HG03108 (cell line): ENCODE measurements at regions not wholly inside any gene's neighbourhood (a gene's known extent, or its start where the extent isn't known, plus 50 kb on each side); places are given as distances from the start of the nearest gene placed in this dataset.

Experiments
- ATAC-seq: cut with Tn5 transposase; IDR thresholded peaks from one replicate; pipeline ENCODE4 v1.9.1; 2021; ENCODE audit warnings: moderate library complexity; ENCODE audit not compliant: unreplicated experiment

DNA sequence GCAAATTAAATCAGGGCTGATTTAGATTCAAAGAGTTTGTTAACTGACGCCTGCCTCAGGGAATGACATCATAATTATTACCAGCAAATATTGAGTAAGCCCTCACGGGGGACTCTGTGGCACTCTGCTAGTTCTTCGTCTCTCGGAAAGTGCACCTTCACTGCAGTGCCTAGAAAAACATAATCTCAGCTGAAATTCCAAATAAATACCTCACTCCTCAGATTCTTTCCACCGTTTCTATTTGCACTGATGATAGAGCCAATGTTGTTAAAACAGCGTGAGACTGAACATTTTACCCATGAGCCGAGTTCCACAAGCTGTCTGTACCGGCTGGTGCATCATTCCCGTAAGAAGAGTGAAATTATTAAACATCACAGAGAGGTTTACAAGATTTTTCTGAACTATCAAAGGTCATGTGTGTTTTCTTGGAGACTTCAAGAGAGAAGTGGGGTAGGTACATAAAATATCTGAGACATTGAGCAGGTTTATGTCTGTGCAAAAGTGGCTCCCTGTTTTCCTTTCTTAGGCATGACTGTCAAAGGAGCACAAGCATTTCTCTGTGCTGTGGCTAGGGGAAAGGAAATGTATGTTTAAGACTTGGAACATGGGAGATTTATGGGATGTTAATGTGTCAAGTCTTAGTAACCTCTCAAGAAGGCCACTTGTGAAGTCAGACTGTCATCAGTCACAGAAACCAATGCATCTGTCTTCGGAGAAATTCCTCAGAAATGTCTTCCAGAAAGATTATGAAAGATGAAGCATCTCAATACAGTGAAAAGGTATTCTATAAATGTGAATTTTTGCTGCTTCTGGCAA lies 119.6 kb downstream of the CBLL2 start:
- no peak for ATAC-seq

DNA sequence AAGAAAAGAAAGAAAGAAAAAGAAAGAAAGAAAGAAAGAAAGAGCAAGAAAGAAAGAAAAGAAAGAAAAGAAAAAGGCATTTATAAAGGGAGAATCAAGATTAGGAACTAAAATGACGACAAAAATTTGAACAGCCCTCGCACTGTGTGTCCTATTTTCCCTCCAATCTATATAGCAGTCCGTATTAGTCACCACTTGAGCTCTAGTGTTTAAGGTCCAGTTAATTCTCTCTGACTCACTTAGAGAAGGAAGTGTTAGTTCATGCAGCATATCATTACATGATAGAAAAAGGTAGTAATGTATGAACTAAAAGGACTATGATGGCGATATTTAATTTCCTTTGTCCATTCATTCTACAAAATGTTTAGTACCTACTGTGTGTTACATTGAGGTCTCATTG lies 122.7 kb downstream of the CBLL2 start:
- ATAC-seq, result no peak

DNA sequence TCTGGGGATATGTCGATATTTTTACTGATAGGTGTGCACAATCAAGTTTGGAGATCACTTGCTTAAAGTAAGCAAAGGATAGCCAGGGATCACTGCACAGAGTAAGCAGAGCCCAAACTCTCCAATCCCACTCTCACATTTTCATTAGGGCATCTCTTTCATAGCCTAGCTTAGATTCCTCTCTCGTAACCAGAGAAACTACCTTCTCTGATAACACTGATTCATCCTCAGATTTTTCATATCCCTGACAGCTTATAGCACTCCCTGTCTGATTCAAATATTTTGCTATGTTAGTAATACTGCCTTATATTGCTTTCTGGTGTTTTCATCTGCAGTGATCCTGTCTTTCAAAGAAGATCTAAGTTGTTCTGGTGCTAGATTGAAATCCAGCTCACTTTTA lies 123.7 kb downstream of the CBLL2 start:
- no peak for ATAC-seq

- no peak for ATAC-seq
These were observed 124.9 kb downstream of the CBLL2 start for GRCh38 chrX:22397566-22397965.

- no peak for ATAC-seq
These were observed 126.9 kb downstream of the CBLL2 start for GRCh38 chrX:22399437-22400192.

GRCh38 chrX:22404297-22404696 lies 131.6 kb downstream of the CBLL2 start:
- no peak for ATAC-seq

- no peak for ATAC-seq
These were observed 133.6 kb downstream of the CBLL2 start for GRCh38 chrX:22406201-22406737.

GRCh38 chrX:22409418-22409817 lies 136.7 kb downstream of the CBLL2 start:
- ATAC-seq, result no peak

- ATAC-seq, result no peak
These were observed 151.6 kb downstream of the CBLL2 start for GRCh38 chrX:22424122-22424915.

- no peak for ATAC-seq
These were observed 152.2 kb downstream of the CBLL2 start for GRCh38 chrX:22424919-22425318.

DNA sequence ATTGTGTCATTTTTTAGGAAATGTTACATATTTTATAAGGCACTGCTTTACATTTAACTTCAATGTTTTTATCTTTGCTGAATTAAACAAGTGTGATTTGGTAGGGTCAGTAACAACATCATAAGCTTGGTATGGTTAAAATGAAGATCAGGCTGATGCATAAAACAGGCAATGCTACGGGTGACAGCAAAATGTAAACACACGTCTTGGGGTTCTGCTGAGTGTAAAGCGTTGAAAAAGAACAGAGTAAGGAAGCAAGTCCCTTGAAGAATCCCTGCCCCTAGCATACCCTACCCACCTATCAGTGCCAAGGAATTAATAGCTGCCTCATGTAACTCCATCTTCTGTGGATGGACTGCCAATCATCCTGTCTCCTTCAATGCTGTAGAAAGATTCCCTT lies 157.0 kb downstream of the CBLL2 start:
- ATAC-seq, result no peak

DNA sequence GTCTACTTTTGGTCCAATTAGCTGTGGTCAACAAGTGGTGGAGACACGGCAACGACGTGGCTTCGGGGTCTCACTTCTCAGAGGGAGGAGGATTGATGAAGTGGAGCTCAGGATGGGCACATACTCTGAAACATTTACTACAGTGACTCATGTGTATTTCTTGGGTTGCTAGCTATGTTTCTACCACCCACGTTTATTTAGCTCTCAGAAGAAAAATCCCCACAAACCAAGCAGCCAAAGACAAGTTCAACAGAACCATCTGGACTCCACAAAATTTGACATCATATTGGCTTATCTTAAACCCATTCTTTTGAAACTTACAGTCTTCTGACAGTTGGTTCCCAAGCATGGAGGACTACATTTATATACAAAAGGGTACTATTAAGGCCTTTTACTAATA lies 158.0 kb downstream of the CBLL2 start:
- ATAC-seq, result no peak

GRCh38 chrX:22433292-22434070 lies 160.8 kb downstream of the CBLL2 start:
- ATAC-seq, result no peak

DNA sequence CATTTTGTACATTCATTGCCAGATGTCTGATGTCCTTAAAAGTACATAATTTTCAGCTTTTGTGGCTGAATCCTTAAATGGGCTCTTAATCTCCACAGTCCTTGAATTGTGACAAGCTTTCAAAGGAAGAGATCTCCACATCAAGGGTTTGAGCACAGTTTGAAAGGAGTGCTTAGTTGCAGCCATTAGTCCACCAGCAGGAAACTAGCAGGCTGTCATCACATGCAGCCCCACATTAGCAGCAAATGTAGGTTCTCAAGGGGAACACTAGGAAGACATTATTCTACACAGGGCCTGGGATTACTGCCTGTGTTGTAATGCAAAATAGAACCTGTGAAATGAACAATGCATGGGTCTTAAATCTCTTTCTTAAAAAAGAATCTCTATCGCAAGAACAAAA lies 173.2 kb downstream of the CBLL2 start:
- ATAC-seq, result no peak

- no peak for ATAC-seq
These were observed 190.2 kb downstream of the CBLL2 start for GRCh38 chrX:22462959-22463358.

GRCh38 chrX:22467571-22467970 lies 194.9 kb downstream of the CBLL2 start:
- no peak for ATAC-seq

GRCh38 chrX:22481436-22481835 lies 208.7 kb downstream of the CBLL2 start:
- ATAC-seq, result no peak

- ATAC-seq, result no peak
These were observed 213.6 kb downstream of the CBLL2 start for GRCh38 chrX:22486296-22486695.

GRCh38 chrX:22516893-22517292 lies 244.2 kb downstream of the CBLL2 start:
- ATAC-seq, result no peak

- no peak for ATAC-seq
These were observed 247.6 kb downstream of the CBLL2 start for GRCh38 chrX:22520128-22520828.
